Stimulated activated CD4-positive, alpha-beta T cell treated with anti-CD3 and anti-CD28 coated beads, Interleukin-12 subunit alpha, Interleukin-12 subunit beta, amount 100 ng/mL, for 24 hours (primary cell): ENCODE measurements at regions not wholly inside any gene's neighbourhood (a gene's known extent, or its start where the extent isn't known, plus 50 kb on each side); places are given as distances from the start of the nearest gene placed in this dataset.
"Not testable (repeated sequence)": the region's sequence is repeated elsewhere in the genome, so short reads cannot be mapped to it uniquely, and the experiment has no call there.

ENCODE experiments used
- DNase-seq, 2 experiments: peaks; one replicate each; pipeline ENCODE4 v3.0.0-alpha.2; 2020; ENCODE audit warnings: low read depth in 2 of 2

- no peak for DNase-seq
Observed at GRCh38 chrX:124426288-124427169, 80.2 kb downstream of the SH2D1A start.

- DNase-seq: no peak
Observed at GRCh38 chrX:124433186-124433585, 86.8 kb downstream of the SH2D1A start.

- DNase-seq: no peak
Observed at GRCh38 chrX:124435616-124436015, 89.3 kb downstream of the SH2D1A start.

- DNase-seq: no peak
Observed at GRCh38 chrX:124440695-124441094, 94.3 kb downstream of the SH2D1A start.

GRCh38 chrX:124441971-124442590 is 95.7 kb downstream of the SH2D1A start:
- DNase-seq: no peak

GRCh38 chrX:124455966-124456365 is 109.6 kb downstream of the SH2D1A start:
- DNase-seq: no peak

- not testable (repeated sequence) for DNase-seq
Observed at GRCh38 chrX:124459851-124460250, 113.5 kb downstream of the SH2D1A start.

- no peak for DNase-seq
Observed at GRCh38 chrX:124462931-124463330, 116.6 kb downstream of the SH2D1A start.

- no peak for DNase-seq
Observed at GRCh38 chrX:124467202-124467601, 120.8 kb downstream of the SH2D1A start.

GRCh38 chrX:124475358-124475757 is 129.0 kb downstream of the SH2D1A start:
- no peak for DNase-seq

GRCh38 chrX:124476562-124476961 is 130.2 kb downstream of the SH2D1A start:
- no peak for DNase-seq

- DNase-seq: no peak
Observed at GRCh38 chrX:124478046-124478445, 131.7 kb downstream of the SH2D1A start.

- no peak for DNase-seq
Observed at GRCh38 chrX:124488412-124489161, 142.2 kb downstream of the SH2D1A start.

- DNase-seq: no peak
Observed at GRCh38 chrX:124493984-124494383, 147.6 kb downstream of the SH2D1A start.

GRCh38 chrX:124497386-124497785 is 151.0 kb downstream of the SH2D1A start:
- no peak for DNase-seq

GRCh38 chrX:124501586-124501985 is 155.2 kb downstream of the SH2D1A start:
- no peak for DNase-seq

GRCh38 chrX:124502166-124502565 is 155.8 kb downstream of the SH2D1A start:
- DNase-seq: no peak

- no peak for DNase-seq
Observed at GRCh38 chrX:124502599-124502998, 156.2 kb downstream of the SH2D1A start.

GRCh38 chrX:124504111-124504983 is 158.0 kb downstream of the SH2D1A start:
- DNase-seq: no peak

- DNase-seq: no peak
Observed at GRCh38 chrX:124506066-124506465, 159.7 kb downstream of the SH2D1A start.

GRCh38 chrX:124507246-124507645 is 160.9 kb downstream of the SH2D1A start:
- no peak for DNase-seq
